ENCODE measurements at regions not wholly inside any gene's neighbourhood (a gene's known extent, or its start where the extent isn't known, plus 50 kb on each side); places are given as distances from the start of the nearest gene placed in this dataset.
"Not testable (repeated sequence)": the region's sequence is repeated elsewhere in the genome, so short reads cannot be mapped to it uniquely, and the experiment has no call there.

- H3K4me2 ChIP-seq (ENCODE audit: control insufficient read depth, insufficient read depth); BruUV-seq (replicated peaks); RAD21 ChIA-PET (ENCODE audit: unreplicated experiment); H4K20me1 ChIP-seq (ENCODE audit: control insufficient read depth, insufficient read depth); H3K4me1 ChIP-seq (ENCODE audit: control insufficient read depth, insufficient read depth, low read length); FAIRE-seq; POLR2A ChIA-PET; H3K4me3 ChIP-seq; H3K9me3 ChIP-seq (replicated peaks; ENCODE audit: control insufficient read depth, insufficient read depth, low read length); H3K27ac ChIP-seq (ENCODE audit: control insufficient read depth, insufficient read depth); ATAC-seq; H3K27me3 ChIP-seq (replicated peaks in 1 of 2; ENCODE audit: control insufficient read depth in 2 of 2, insufficient read depth in 2 of 2, low read length in 1 of 2); SMC1A ChIA-PET (ENCODE audit: uncharacterized antibody, unreplicated experiment); H3K9ac ChIP-seq (ENCODE audit: control insufficient read depth, insufficient read depth, low read length); intact Hi-C loops (cut with micrococcal nuclease; ENCODE audit: unreplicated experiment); H3K36me3 ChIP-seq (ENCODE audit: control insufficient read depth in 2 of 2, insufficient read depth in 2 of 2, low read length in 1 of 2); DNase-seq (ENCODE audit: low read depth, low spot score); H3K79me2 ChIP-seq (ENCODE audit: control insufficient read depth, insufficient read depth, low read length); H2AFZ ChIP-seq (ENCODE audit: control insufficient read depth, low read depth, low read length); in situ Hi-C loops (cut with MboI): not testable (repeated sequence)
- WGBS (ENCODE audit: insufficient coverage, insufficient replicate concordance, low lambda C conversion rate, missing lambda C conversion rate) = 31% methylated on average over 6 of the region's 6 CpGs
- CTCF ChIA-PET = interaction anchor here (1.2 kb wide), 1 partner anchor 904 kb away, joined by 3 read pairs; no protein-coding TSS in a partner anchor
Measured at GRCh38 chr2:132289812-132290211, 126.8 kb upstream of the GPR39 start.

- H3K4me2 ChIP-seq (ENCODE audit: control insufficient read depth, insufficient read depth); POLR2A ChIA-PET; FAIRE-seq; H3K79me2 ChIP-seq (ENCODE audit: control insufficient read depth, insufficient read depth, low read length); H3K27ac ChIP-seq (ENCODE audit: control insufficient read depth, insufficient read depth); SMC1A ChIA-PET (ENCODE audit: uncharacterized antibody, unreplicated experiment); H3K36me3 ChIP-seq (ENCODE audit: control insufficient read depth in 2 of 2, insufficient read depth in 2 of 2, low read length in 1 of 2); H3K4me3 ChIP-seq; RAD21 ChIA-PET (ENCODE audit: unreplicated experiment); H3K9ac ChIP-seq (ENCODE audit: control insufficient read depth, insufficient read depth, low read length); in situ Hi-C loops (cut with MboI); BruUV-seq (replicated peaks); H3K9me3 ChIP-seq (replicated peaks; ENCODE audit: control insufficient read depth, insufficient read depth, low read length); CTCF ChIA-PET; H3K27me3 ChIP-seq (replicated peaks in 1 of 2; ENCODE audit: control insufficient read depth in 2 of 2, insufficient read depth in 2 of 2, low read length in 1 of 2); DNase-seq (ENCODE audit: low read depth, low spot score); H4K20me1 ChIP-seq (ENCODE audit: control insufficient read depth, insufficient read depth); H2AFZ ChIP-seq (ENCODE audit: control insufficient read depth, low read depth, low read length); intact Hi-C loops (cut with micrococcal nuclease; ENCODE audit: unreplicated experiment); H3K4me1 ChIP-seq (ENCODE audit: control insufficient read depth, insufficient read depth, low read length): not testable (repeated sequence)
- whole genome bisulfite sequencing (ENCODE audit: insufficient coverage, insufficient replicate concordance, low lambda C conversion rate, missing lambda C conversion rate) = 0% methylated on average over 2 of the region's 2 CpGs
- ATAC-seq = peak; percentile 46
Measured at GRCh38 chr2:132300592-132301378, 115.8 kb upstream of the GPR39 start.

All from GM12878 (cell line).